ENCODE measurements at regions not wholly inside any gene's neighbourhood (a gene's known extent, or its start where the extent isn't known, plus 50 kb on each side); places are given as distances from the start of the nearest gene placed in this dataset.

DNA sequence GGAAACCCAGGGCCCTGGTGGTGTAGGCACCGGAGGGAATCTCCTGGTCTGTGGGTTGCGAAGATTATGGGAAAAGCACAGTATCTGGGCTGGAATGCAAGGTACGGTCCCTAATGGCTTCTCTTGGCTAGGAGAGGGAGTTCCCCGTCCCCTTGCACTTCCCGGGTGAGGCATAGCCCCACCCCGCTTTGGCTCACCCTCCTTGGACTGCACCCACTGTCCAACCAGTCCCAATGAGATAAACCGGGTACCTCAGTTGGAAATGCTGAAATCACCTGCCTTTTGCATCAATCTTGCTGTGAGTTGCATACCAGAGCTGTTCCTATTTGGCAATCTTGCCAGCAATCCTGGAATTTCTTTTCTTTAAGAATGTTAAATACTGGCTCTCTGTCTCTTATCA is 1429.1 kb downstream of the MAT2B start:
- TF ChIP-seq CHD2 (IDR thresholded peaks at IDR 0.05; ENCODE audit: low read depth, low read length), result no peak
- TF ChIP-seq MEIS1 (CRISPR knock-in tag; IDR thresholded peaks at IDR 0.05; ENCODE audit: borderline replicate concordance), result no peak
- no peak for TF ChIP-seq ZNF232 (CRISPR knock-in tag; IDR thresholded peaks at IDR 0.05; ENCODE audit: borderline replicate concordance)
- TF ChIP-seq, protein P1, sequence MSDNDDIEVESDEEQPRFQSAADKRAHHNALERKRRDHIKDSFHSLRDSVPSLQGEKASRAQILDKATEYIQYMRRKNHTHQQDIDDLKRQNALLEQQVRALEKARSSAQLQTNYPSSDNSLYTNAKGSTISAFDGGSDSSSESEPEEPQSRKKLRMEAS (IDR thresholded peaks at IDR 0.05), result no peak
- TF ChIP-seq SP1 (IDR thresholded peaks at IDR 0.05), result no peak
- no peak for TF ChIP-seq SP1 (CRISPR knock-in tag; IDR thresholded peaks at IDR 0.05)
- TF ChIP-seq ZNF282 (IDR thresholded peaks at IDR 0.05; ENCODE audit: partially characterized antibody), result no peak
- TF ChIP-seq EZH2 (conservative IDR thresholded peaks at IDR 0.05; ENCODE audit: low read depth, low read length), result no peak
- TF ChIP-seq, protein P2, sequence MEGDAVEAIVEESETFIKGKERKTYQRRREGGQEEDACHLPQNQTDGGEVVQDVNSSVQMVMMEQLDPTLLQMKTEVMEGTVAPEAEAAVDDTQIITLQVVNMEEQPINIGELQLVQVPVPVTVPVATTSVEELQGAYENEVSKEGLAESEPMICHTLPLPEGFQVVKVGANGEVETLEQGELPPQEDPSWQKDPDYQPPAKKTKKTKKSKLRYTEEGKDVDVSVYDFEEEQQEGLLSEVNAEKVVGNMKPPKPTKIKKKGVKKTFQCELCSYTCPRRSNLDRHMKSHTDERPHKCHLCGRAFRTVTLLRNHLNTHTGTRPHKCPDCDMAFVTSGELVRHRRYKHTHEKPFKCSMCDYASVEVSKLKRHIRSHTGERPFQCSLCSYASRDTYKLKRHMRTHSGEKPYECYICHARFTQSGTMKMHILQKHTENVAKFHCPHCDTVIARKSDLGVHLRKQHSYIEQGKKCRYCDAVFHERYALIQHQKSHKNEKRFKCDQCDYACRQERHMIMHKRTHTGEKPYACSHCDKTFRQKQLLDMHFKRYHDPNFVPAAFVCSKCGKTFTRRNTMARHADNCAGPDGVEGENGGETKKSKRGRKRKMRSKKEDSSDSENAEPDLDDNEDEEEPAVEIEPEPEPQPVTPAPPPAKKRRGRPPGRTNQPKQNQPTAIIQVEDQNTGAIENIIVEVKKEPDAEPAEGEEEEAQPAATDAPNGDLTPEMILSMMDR (CRISPR knock-in tag; IDR thresholded peaks at IDR 0.05), result no peak
- TF ChIP-seq ZNF816 (CRISPR knock-in tag; IDR thresholded peaks at IDR 0.05; ENCODE audit: borderline replicate concordance), result no peak
